Fibroblast of the conjunctiva (primary cell): ENCODE measurements at regions not wholly inside any gene's neighbourhood (a gene's known extent, or its start where the extent isn't known, plus 50 kb on each side); places are given as distances from the start of the nearest gene placed in this dataset.

Experiments used
- DNase-seq: peaks from one replicate; pipeline ENCODE4 v3.0.0-alpha.2; 2010; ENCODE audit warnings: low read depth

GRCh38 chr3:34983631-34984030 lies 655.7 kb upstream of the ARPP21 start:
- DNase-seq: no peak

- no peak for DNase-seq
These were observed 651.0 kb upstream of the ARPP21 start for GRCh38 chr3:34988296-34988695.

- DNase-seq: no peak
These were observed 643.4 kb upstream of the ARPP21 start for GRCh38 chr3:34995796-34996430.

GRCh38 chr3:34998902-34999301 lies 640.4 kb upstream of the ARPP21 start:
- no peak for DNase-seq

- no peak for DNase-seq
These were observed 627.1 kb upstream of the ARPP21 start for GRCh38 chr3:35012214-35012613.

GRCh38 chr3:35028157-35028556 lies 611.2 kb upstream of the ARPP21 start:
- DNase-seq: no peak

- DNase-seq: no peak
These were observed 596.9 kb upstream of the ARPP21 start for GRCh38 chr3:35042210-35042991.

- DNase-seq: no peak
These were observed 596.3 kb upstream of the ARPP21 start for GRCh38 chr3:35043040-35043439.

GRCh38 chr3:35044190-35044589 lies 595.1 kb upstream of the ARPP21 start:
- DNase-seq: no peak

GRCh38 chr3:35045118-35045517 lies 594.2 kb upstream of the ARPP21 start:
- no peak for DNase-seq

- DNase-seq: no peak
These were observed 574.6 kb upstream of the ARPP21 start for GRCh38 chr3:35064761-35065160.

- DNase-seq: no peak
These were observed 573.4 kb upstream of the ARPP21 start for GRCh38 chr3:35065891-35066290.

- no peak for DNase-seq
These were observed 571.6 kb upstream of the ARPP21 start for GRCh38 chr3:35067750-35068149.

- no peak for DNase-seq
These were observed 569.2 kb upstream of the ARPP21 start for GRCh38 chr3:35070088-35070487.

- DNase-seq: no peak
These were observed 567.6 kb upstream of the ARPP21 start for GRCh38 chr3:35071772-35072171.

- no peak for DNase-seq
These were observed 560.5 kb upstream of the ARPP21 start for GRCh38 chr3:35078780-35079179.

- no peak for DNase-seq
These were observed 559.9 kb upstream of the ARPP21 start for GRCh38 chr3:35079403-35079802.

GRCh38 chr3:35081899-35082298 lies 557.4 kb upstream of the ARPP21 start:
- no peak for DNase-seq

- no peak for DNase-seq
These were observed 550.4 kb upstream of the ARPP21 start for GRCh38 chr3:35088943-35089342.

GRCh38 chr3:35114686-35115085 lies 524.6 kb upstream of the ARPP21 start:
- no peak for DNase-seq

GRCh38 chr3:35120026-35120425 lies 519.3 kb upstream of the ARPP21 start:
- DNase-seq: no peak

- DNase-seq: no peak
These were observed 501.7 kb upstream of the ARPP21 start for GRCh38 chr3:35137612-35138011.

GRCh38 chr3:35141406-35141805 lies 497.9 kb upstream of the ARPP21 start:
- DNase-seq: no peak

- DNase-seq: no peak
These were observed 495.3 kb upstream of the ARPP21 start for GRCh38 chr3:35144011-35144410.
